Right lobe of liver (tissue), 6 donors: ENCODE measurements at regions not wholly inside any gene's neighbourhood (a gene's known extent, or its start where the extent isn't known, plus 50 kb on each side); places are given as distances from the start of the nearest gene placed in this dataset.
A peak's percentile ranks its signal among the peaks of the same experiment; 100 is the strongest.

Source experiments
- ATAC-seq, 4 donors: fragments of 200-7000 bp; cut with Tn5 transposase; one replicate each; pipeline ENCODE4 v1.9.1; 2020; ENCODE audit warnings: mild to moderate bottlenecking in 4 of 4, moderate library complexity in 4 of 4
- DNase-seq, 3 donors: peaks; one replicate each; pipeline ENCODE4 v3.0.0-alpha.2; 2020
- H3K27ac ChIP-seq, 3 donors: fragments of 200-600 bp; one replicate each; pipeline ENCODE4 v1.8.0; 2022
- H3K27me3 ChIP-seq, 2 donors: fragments of 200-600 bp; one replicate each; pipeline ENCODE4 v1.8.0; 2022
- H3K36me3 ChIP-seq, 4 donors: fragments of 200-600 bp; sonication (generic) in 1 of 4; one replicate each; pipeline versions ENCODE4 v1.5.1 to v1.8.0; 2017 to 2022; ENCODE audit warnings: control low read depth in 1 of 4
- H3K4me1 ChIP-seq, 4 donors: fragments of 200-600 bp; sonication (generic) in 1 of 4; one replicate each; pipeline versions ENCODE4 v1.5.1 to v1.8.0; 2017 to 2022; ENCODE audit warnings: control low read depth in 1 of 4
- H3K4me3 ChIP-seq, 3 donors: fragments of 200-600 bp; one replicate each; pipeline ENCODE4 v1.8.0; 2022
- H3K9me3 ChIP-seq, 4 donors: fragments of 200-600 bp; sonication (generic) in 1 of 4; one replicate each; pipeline versions ENCODE4 v1.5.1 to v1.8.0; 2017 to 2022; ENCODE audit warnings: control low read depth in 1 of 4
- POLR2A ChIP-seq: fragments of 450-650 bp; IDR thresholded peaks from one replicate; pipeline ENCODE4 v1.6.1; 2017; ENCODE audit warnings: antibody characterized with exemption, mild to moderate bottlenecking
- WGBS: methylation state at CpG from one replicate; pipeline ENCODE4 v1.1.6; 2018; ENCODE audit warnings: low coverage, low lambda C conversion rate; ENCODE audit not compliant: insufficient coverage; ENCODE audit errors: missing lambda C conversion rate; 5-methylcytosine and 5-hydroxymethylcytosine counted together
- intact Hi-C, 2 donors: fragments of 100-400 bp; cut with DNase I; formaldehyde crosslinking; loops; one replicate each; pipeline versions ENCODE4 v1.11.2 to v1.14.1; 2022
- TF ChIP-seq, protein P1 (sequence below), 4 donors: fragments of 200-600 bp in 3 of 4; fragments of 450-650 bp in 1 of 4; IDR thresholded peaks; one replicate each; pipeline versions ENCODE4 v1.5.1 to v1.8.0; 2016 to 2022; ENCODE audit warnings: antibody characterized with exemption in 4 of 4, mild to moderate bottlenecking in 2 of 4
- donor health status: DM: no; HTN: yes; CAD: no.
- donor health status: DM: no; HTN: no; CAD: no.
- donor health status: DM: no; HTN: no; CAD: no.
- donor health status: DM: no; HTN: yes; CAD: no.
- donor health status: DM: no; HTN: yes; CAD: no.

DNA sequence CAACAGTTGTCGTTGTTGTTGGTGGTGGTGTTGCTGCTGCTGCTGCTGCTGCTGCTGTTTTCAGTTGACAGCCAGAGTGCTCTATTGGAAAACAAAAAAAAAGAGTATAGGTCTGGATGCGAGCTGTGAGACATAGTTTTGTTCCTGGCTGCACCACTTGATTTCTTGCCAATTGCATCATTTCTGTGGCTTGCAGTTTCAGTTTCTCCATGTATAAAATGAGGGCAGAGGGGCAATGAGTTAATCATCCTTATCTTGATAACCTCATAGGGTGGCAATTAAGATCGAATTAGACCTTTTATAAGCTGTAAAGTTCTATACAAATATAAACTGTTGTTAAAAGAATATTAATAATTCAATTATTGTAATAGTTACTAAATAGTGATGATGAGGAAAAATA, 156.7 kb downstream of the DMRTA2 start:
- DNase-seq: no peak
- WGBS: 27% methylated on average over 3 of the region's 3 CpGs
- Histone ChIP-seq H3K4me3 (no peak overlapping the region), H3K4me1 (no peaks in the 10 kb centered on the region), H3K9me3 (no peaks in the 10 kb centered on the region), H3K27me3 (no peaks in the 10 kb centered on the region), H3K27ac (no peak overlapping the region), H3K36me3 (no peaks in the 10 kb centered on the region)
- ATAC-seq: peak in 1 of 4 donors; percentile 47
- intact Hi-C loops: no loop called here
- no peak for TF ChIP-seq POLR2A
- TF ChIP-seq, protein P1, sequence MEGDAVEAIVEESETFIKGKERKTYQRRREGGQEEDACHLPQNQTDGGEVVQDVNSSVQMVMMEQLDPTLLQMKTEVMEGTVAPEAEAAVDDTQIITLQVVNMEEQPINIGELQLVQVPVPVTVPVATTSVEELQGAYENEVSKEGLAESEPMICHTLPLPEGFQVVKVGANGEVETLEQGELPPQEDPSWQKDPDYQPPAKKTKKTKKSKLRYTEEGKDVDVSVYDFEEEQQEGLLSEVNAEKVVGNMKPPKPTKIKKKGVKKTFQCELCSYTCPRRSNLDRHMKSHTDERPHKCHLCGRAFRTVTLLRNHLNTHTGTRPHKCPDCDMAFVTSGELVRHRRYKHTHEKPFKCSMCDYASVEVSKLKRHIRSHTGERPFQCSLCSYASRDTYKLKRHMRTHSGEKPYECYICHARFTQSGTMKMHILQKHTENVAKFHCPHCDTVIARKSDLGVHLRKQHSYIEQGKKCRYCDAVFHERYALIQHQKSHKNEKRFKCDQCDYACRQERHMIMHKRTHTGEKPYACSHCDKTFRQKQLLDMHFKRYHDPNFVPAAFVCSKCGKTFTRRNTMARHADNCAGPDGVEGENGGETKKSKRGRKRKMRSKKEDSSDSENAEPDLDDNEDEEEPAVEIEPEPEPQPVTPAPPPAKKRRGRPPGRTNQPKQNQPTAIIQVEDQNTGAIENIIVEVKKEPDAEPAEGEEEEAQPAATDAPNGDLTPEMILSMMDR (IDR thresholded peaks at IDR 0.05): no peak

DNA sequence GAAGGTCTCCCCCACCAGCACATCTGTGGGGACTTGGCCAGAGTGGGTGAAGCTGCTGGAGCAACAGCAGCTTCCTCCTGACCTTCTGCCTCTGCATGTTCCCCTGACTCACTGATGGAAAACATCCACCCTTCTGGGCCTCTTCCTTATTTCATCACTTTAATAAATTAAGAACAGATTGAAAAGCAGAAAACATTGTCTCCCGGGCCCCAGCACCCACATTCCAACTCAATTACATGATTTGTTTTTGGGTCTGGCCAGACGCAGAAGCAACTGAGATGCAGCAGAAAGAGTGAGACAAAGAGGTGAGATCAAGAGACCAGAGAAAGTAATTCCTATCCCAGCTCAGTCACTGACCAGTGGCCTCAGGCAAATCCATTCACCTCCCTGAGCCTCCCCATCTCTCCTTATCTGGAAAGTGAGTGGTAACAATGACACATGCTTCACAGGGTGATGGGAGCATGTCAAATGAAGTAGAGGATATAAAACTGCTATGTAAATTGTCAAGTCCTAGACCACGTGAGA, 157.1 kb downstream of the ELAVL4 start:
- Histone ChIP-seq H3K9me3 (no peaks in the 10 kb centered on the region), H3K27me3 (no peaks in the 10 kb centered on the region), H3K4me1 (no peaks in the 10 kb centered on the region), H3K36me3 (no peaks in the 10 kb centered on the region), H3K27ac (no peak overlapping the region), H3K4me3 (no peak overlapping the region)
- peak in 1 of 4 donors; percentile 38 for ATAC-seq
- WGBS: 44% methylated on average over 3 of the region's 3 CpGs
- intact Hi-C loops: no loop called here
- DNase-seq: no peak
- TF ChIP-seq POLR2A: no peak
- TF ChIP-seq, protein P1 (IDR thresholded peaks at IDR 0.05): no peak

DNA sequence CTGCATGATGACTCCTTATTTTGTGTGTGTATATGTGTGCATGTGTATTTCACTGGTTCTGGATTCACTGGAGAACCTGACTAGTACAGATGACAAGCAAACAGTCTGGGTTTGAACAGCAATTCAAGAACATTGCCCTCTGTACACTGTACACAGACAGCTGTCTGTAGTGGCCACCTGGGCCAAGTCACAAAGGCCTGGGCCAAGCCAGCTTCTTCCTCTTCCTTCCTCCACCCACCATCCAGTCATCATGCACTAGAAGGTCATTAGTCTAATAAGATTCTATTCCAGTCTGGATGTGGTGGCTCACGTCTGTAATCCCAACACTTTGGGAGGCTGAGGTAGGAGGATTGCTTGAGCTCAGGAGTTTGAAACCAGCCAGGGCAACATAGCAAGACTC, 155.9 kb downstream of the ELAVL4 start:
- intact Hi-C loops: no loop called here
- no peak for TF ChIP-seq POLR2A
- TF ChIP-seq, protein P1 (IDR thresholded peaks at IDR 0.05): no peak
- H3K9me3 ChIP-seq: no peaks in the 10 kb centered on the region
- H3K27me3 ChIP-seq: no peaks in the 10 kb centered on the region
- no peak overlapping the region for H3K27ac ChIP-seq
- 56% methylated on average over 1 of the region's 1 CpG for WGBS
- H3K4me3 ChIP-seq: no peak overlapping the region
- H3K4me1 ChIP-seq: no peaks in the 10 kb centered on the region
- ATAC-seq (no peak), DNase-seq (no peak)
- H3K36me3 ChIP-seq: no peaks in the 10 kb centered on the region

DNA sequence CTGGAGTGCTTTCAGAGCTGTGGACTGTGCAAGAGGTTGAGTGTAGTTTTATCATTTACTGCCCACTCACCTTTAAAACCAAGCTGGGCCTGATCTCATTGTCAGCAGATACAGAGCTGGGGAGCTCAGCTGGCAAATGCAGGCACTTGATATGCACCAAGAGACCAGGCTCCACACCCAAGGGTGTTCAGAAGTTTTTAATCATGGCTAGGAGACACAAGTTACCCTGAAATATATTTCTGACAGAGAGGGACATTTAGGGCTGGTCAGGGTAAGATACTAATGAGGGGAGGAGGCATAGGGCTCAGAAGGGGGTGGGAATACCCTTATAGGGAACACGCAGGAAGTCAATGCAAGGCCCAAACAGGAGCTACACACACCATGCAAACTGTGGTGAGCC, 153.7 kb downstream of the ELAVL4 start:
- DNase-seq (no peak), ATAC-seq (no peak)
- H3K4me1 ChIP-seq: no peaks in the 10 kb centered on the region
- TF ChIP-seq, protein P1 (IDR thresholded peaks at IDR 0.05): no peak
- TF ChIP-seq POLR2A: no peak
- H3K9me3 ChIP-seq: no peaks in the 10 kb centered on the region
- H3K4me3 ChIP-seq: no peak overlapping the region
- no peaks in the 10 kb centered on the region for H3K36me3 ChIP-seq
- intact Hi-C loops: no loop called here
- H3K27me3 ChIP-seq: no peaks in the 10 kb centered on the region
- WGBS: 80% methylated on average over 1 of the region's 1 CpG
- no peak overlapping the region for H3K27ac ChIP-seq

DNA sequence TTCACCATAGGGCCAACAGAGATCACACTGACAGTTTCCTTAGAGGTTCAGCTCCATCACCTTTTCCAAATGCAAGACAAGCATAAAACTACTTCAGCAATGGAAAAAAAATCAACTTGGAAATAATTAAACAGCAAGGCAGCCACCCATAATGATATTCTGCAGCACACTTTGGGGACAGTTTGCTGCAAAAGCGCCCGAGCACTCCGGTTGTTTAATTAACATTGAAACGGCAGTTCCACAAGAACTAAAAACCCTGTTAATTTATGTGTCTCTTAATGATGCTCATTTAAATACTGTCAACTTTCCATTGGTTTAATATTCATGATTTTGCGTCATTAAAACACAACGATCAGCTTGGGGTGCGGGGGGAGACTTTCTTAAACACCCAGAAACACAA, 153.2 kb downstream of the ELAVL4 start:
- H3K4me1 ChIP-seq: no peaks in the 10 kb centered on the region
- DNase-seq (no peak), ATAC-seq (no peak)
- TF ChIP-seq, protein P1 (IDR thresholded peaks at IDR 0.05): no peak
- no peak for TF ChIP-seq POLR2A
- no peaks in the 10 kb centered on the region for H3K27me3 ChIP-seq
- H3K36me3 ChIP-seq: no peaks in the 10 kb centered on the region
- intact Hi-C loops: no loop called here
- H3K27ac ChIP-seq: no peak overlapping the region
- no peaks in the 10 kb centered on the region for H3K9me3 ChIP-seq
- 78% methylated on average over 7 of the region's 7 CpGs for WGBS
- H3K4me3 ChIP-seq: no peak overlapping the region
